Lower lobe of right lung (tissue), 2 donors: ENCODE measurements at regions not wholly inside any gene's neighbourhood (a gene's known extent, or its start where the extent isn't known, plus 50 kb on each side); places are given as distances from the start of the nearest gene placed in this dataset.
"Not testable (repeated sequence)": the region's sequence is repeated elsewhere in the genome, so short reads cannot be mapped to it uniquely, and the experiment has no call there.

ENCODE experiments used
- ATAC-seq, 2 donors: fragments of 200-7000 bp; cut with Tn5 transposase; one replicate each; pipeline ENCODE4 v1.9.1; 2020 to 2022; ENCODE audit warnings: mild to moderate bottlenecking in 2 of 2, moderate library complexity in 2 of 2
- DNase-seq: peaks from one replicate; pipeline ENCODE4 v3.0.0-alpha.2; 2020
- H3K27ac ChIP-seq: fragments of 200-600 bp; one replicate; pipeline ENCODE4 v1.8.0; 2022
- H3K27me3 ChIP-seq: fragments of 200-600 bp; one replicate; pipeline ENCODE4 v1.8.0; 2022; ENCODE audit warnings: low read depth
- H3K36me3 ChIP-seq: fragments of 200-600 bp; one replicate; pipeline ENCODE4 v1.8.0; 2022; ENCODE audit warnings: mild to moderate bottlenecking
- H3K4me1 ChIP-seq: fragments of 200-600 bp; one replicate; pipeline ENCODE4 v1.8.0; 2022
- H3K4me3 ChIP-seq: fragments of 200-600 bp; one replicate; pipeline ENCODE4 v1.8.0; 2022; ENCODE audit warnings: mild to moderate bottlenecking
- H3K9me3 ChIP-seq: fragments of 200-600 bp; one replicate; pipeline ENCODE4 v1.8.0; 2022
- intact Hi-C: fragments of 100-400 bp; cut with DNase I; formaldehyde crosslinking; loops from one replicate; pipeline ENCODE4 v1.11.0; 2022
- donor health status: DM: no; HTN: yes; CAD: no; lungs with severe emphysema.

GRCh38 chr21:9572782-9573181 lies 948.6 kb upstream of the TPTE start:
- H3K27me3 ChIP-seq, H3K4me1 ChIP-seq, intact Hi-C loops, H3K9me3 ChIP-seq, ATAC-seq, DNase-seq, H3K36me3 ChIP-seq, H3K4me3 ChIP-seq, H3K27ac ChIP-seq: not testable (repeated sequence)

DNA sequence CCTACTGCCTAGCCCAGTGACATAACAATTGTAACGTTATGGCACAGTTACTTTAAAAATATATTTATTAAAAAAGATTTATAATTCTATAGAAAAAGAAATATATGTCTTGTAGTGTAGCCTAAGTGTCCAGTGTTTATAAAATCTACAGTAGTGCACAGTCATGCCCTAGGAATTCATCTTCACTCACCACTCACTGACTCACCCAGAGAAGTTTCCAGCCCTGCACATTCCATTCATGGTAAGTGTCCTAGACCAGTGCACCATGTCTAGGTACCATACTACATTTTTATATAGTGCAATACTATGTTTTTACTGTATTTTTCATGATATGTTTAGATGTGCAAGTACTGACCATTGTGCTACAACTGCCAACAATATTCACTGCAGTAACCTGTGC lies 947.9 kb upstream of the TPTE start:
- H3K4me3 ChIP-seq, intact Hi-C loops, H3K4me1 ChIP-seq, H3K27me3 ChIP-seq, H3K36me3 ChIP-seq, ATAC-seq, H3K27ac ChIP-seq, DNase-seq, H3K9me3 ChIP-seq: not testable (repeated sequence)

DNA sequence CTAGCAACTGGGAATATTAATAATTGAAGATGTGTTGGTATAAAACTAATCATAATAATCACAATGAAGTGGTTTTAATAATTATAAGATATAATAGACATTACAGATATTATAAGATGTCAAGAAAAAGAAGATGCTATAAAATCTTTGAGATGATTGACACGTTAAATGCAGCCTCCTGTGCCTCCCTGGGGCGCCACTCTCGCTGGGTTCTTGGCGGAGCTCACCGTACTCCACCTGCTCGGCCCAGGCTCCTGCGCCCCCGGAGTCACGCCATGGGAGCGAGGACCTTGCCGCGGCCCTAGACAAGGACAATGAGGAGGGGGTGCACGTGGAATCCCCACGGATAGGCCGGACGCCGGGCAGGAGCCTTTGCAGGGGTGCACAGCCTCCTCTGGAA lies 942.1 kb upstream of the TPTE start:
- ATAC-seq, H3K4me3 ChIP-seq, intact Hi-C loops, H3K27me3 ChIP-seq, DNase-seq, H3K4me1 ChIP-seq, H3K9me3 ChIP-seq, H3K27ac ChIP-seq, H3K36me3 ChIP-seq: not testable (repeated sequence)

DNA sequence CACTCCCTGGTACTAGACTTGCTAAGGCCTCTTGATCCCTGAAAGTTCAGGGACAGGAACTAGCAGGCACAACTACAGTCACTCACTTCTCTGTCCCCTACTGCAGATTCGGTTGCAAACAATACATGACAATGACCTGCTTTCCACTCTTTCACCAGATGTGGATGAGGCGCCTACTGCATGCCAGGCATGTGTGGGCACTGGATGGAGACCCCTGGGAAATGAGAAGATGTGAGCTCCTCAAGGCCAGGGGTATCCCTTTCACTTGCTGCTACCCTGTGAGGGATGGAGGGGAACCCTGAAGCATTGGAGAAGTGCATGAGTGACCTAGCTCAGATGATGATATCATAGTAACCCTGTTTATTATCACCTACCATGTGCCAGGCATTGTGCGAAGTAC lies 933.4 kb upstream of the TPTE start:
- H3K9me3 ChIP-seq, intact Hi-C loops, H3K36me3 ChIP-seq, H3K4me3 ChIP-seq, ATAC-seq, DNase-seq, H3K4me1 ChIP-seq, H3K27ac ChIP-seq, H3K27me3 ChIP-seq: not testable (repeated sequence)

GRCh38 chr21:9592591-9592990 lies 928.8 kb upstream of the TPTE start:
- H3K27ac ChIP-seq, H3K9me3 ChIP-seq, intact Hi-C loops, H3K4me1 ChIP-seq, H3K27me3 ChIP-seq, H3K36me3 ChIP-seq, DNase-seq, H3K4me3 ChIP-seq, ATAC-seq: not testable (repeated sequence)

- H3K36me3 ChIP-seq, H3K27ac ChIP-seq, intact Hi-C loops, H3K27me3 ChIP-seq, DNase-seq, H3K4me3 ChIP-seq, H3K4me1 ChIP-seq, ATAC-seq, H3K9me3 ChIP-seq: not testable (repeated sequence)
Observed at GRCh38 chr21:9593646-9594045, 927.7 kb upstream of the TPTE start.

DNA sequence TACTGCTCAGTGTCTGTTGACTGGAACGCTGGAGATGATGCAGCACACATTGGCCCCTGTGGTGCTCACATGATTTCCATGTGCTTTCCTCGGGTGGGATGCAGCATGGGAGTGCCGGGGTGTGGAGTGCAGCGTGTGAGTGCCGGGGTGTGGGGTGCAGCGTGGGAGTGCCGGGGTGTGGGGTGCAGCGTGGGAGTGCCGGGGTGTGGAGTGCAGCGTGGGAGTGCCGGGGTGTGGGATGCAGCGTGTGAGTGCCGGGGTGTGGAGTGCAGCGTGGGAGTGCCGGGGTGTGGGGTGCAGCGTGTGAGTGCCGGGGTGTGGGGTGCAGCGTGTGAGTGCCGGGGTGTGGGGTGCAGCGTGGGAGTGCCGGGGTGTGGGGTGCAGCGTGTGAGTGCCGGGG lies 907.4 kb upstream of the TPTE start:
- H3K36me3 ChIP-seq, H3K27ac ChIP-seq, H3K27me3 ChIP-seq, H3K4me1 ChIP-seq, DNase-seq, ATAC-seq, H3K4me3 ChIP-seq, intact Hi-C loops, H3K9me3 ChIP-seq: not testable (repeated sequence)

DNA sequence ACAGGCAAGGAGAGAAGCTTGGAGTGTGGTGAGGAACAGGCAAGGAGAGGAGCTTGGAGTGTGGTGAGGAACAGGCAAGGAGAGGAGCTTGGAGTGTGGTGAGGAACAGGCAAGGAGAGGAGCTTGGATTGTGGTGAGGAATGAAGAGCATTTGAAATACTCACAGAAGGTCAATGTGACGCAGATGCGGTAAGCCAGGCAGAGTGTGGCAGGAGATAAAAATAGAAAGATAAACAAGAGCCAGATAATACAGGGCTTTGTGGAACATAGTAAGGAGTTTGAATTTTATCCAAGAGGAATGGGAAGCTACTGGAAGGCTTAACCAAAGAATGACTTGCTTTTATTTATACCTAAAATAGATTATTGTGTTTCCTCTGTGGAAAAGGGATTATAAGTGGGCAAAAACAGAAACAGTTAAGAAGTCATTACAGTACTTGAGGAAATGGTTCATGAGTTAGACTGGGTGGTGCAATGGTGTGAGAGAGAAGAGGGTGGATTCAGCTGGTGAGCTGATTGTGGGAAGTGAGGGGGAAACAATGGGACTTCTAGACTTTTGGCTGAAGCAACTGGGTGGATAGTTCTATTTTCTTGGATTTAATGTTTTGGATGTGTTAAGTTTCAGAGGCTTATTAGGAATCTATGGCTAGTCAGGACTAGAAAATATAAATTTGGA lies 900.1 kb upstream of the TPTE start:
- H3K9me3 ChIP-seq, H3K27me3 ChIP-seq, intact Hi-C loops, H3K27ac ChIP-seq, DNase-seq, H3K36me3 ChIP-seq, ATAC-seq, H3K4me1 ChIP-seq, H3K4me3 ChIP-seq: not testable (repeated sequence)

GRCh38 chr21:9628051-9628450 lies 893.3 kb upstream of the TPTE start:
- ATAC-seq, H3K9me3 ChIP-seq, H3K4me3 ChIP-seq, H3K36me3 ChIP-seq, H3K27ac ChIP-seq, intact Hi-C loops, H3K4me1 ChIP-seq, DNase-seq, H3K27me3 ChIP-seq: not testable (repeated sequence)

GRCh38 chr21:9647409-9647808 lies 874.0 kb upstream of the TPTE start:
- H3K36me3 ChIP-seq, intact Hi-C loops, H3K4me3 ChIP-seq, H3K27me3 ChIP-seq, DNase-seq, H3K27ac ChIP-seq, H3K4me1 ChIP-seq, H3K9me3 ChIP-seq: not testable (repeated sequence)
- peak in 1 of 2 donors; percentile 22 for ATAC-seq

DNA sequence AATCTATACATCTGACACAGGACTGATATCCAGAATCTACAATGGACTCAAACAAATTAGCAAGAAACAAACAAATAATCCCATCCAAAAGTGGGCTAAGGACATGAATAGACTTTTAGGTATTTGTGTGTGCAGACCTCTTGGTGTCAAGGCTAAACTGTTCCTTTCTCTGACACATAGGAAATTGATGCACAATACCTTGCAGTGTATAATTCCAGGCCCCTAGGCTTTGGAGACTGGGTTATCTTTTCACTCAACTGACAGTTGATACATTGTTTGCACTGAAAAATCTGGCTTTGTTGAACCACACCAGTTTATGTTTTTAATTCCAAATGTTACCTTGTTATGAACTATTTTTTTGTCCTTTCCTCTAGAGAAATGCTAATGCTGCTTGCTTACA lies 873.1 kb upstream of the TPTE start:
- H3K36me3 ChIP-seq, H3K27ac ChIP-seq, H3K4me1 ChIP-seq, intact Hi-C loops, H3K9me3 ChIP-seq, H3K4me3 ChIP-seq, H3K27me3 ChIP-seq, DNase-seq, ATAC-seq: not testable (repeated sequence)

- H3K9me3 ChIP-seq, H3K27me3 ChIP-seq, H3K4me3 ChIP-seq, DNase-seq, H3K4me1 ChIP-seq, intact Hi-C loops, H3K36me3 ChIP-seq, H3K27ac ChIP-seq: not testable (repeated sequence)
- ATAC-seq = peak in 1 of 2 donors; percentile 13
Observed at GRCh38 chr21:9648947-9649720, 872.2 kb upstream of the TPTE start.

DNA sequence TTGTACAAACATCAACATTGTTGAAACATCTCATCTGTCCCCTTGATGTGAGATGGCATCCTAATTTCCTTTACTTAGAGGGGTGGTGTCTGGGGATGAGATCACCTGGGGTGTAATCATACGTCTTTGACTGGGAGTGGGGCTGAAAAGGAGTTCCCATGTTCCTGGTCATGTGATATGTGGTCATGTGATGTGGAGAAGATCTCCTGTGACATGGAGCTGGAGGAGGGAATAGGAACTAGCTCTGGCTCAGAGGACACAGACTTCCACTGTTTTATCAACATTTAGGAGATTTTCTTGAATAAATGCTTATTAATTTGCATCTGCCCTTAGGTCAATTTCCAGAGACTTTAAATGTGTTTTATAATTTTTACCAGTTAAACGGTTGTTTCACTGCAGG lies 868.6 kb upstream of the TPTE start:
- H3K27me3 ChIP-seq, DNase-seq, H3K27ac ChIP-seq, H3K36me3 ChIP-seq, H3K4me3 ChIP-seq, H3K4me1 ChIP-seq, ATAC-seq, intact Hi-C loops, H3K9me3 ChIP-seq: not testable (repeated sequence)

DNA sequence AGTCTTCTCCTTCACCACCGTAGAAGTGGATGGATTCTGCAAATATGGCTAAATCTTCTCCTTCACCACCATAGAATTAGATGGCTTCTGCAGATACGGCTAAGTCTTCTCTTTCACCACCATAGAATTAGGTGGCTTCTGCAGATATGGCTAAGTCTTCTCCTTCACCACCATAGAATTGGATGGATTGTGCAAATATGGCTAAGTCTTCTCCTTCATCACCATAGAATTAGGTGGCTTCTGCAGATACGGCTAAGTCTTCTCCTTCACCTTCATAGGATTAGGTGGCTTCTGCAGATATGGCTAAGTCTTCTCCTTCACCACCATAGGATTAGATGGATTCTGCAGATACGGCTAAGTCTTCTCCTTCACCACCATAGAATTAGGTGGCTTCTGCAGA lies 866.2 kb upstream of the TPTE start:
- H3K27ac ChIP-seq, H3K4me3 ChIP-seq, H3K9me3 ChIP-seq, H3K4me1 ChIP-seq, ATAC-seq, H3K36me3 ChIP-seq, H3K27me3 ChIP-seq, DNase-seq, intact Hi-C loops: not testable (repeated sequence)
